GM12878 (cell line): ENCODE measurements at regions not wholly inside any gene's neighbourhood (a gene's known extent, or its start where the extent isn't known, plus 50 kb on each side); places are given as distances from the start of the nearest gene placed in this dataset.

ENCODE experiments used
- ATF2 ChIP-seq: IDR thresholded peaks from 2 replicates; pipeline ENCODE4 v1.6.1; 2012; ENCODE audit warnings: low read length, inconsistent platforms
- CEBPB ChIP-seq, 2 experiments: fragments of 150-350 bp in 1 of 2; IDR thresholded peaks; 2 replicates each; pipeline ENCODE4 v1.6.1; 2012 to 2014; ENCODE audit warnings: low read depth in 2 of 2, low read length in 2 of 2, borderline replicate concordance in 1 of 2, inconsistent platforms in 1 of 2
- CTCF ChIP-seq, 3 experiments: IDR thresholded peaks in 2 of 3; conservative IDR thresholded peaks in 1 of 3; 2 replicates each; pipeline ENCODE4 v1.5.1; 2011; ENCODE audit warnings: low read depth in 3 of 3, low read length in 3 of 3, mild to moderate bottlenecking in 3 of 3, control low read depth in 2 of 3, moderate library complexity in 2 of 3, inconsistent platforms in 1 of 3, mixed read lengths in 1 of 3; ENCODE audit not compliant: control insufficient read depth in 2 of 3, insufficient read depth in 1 of 3; ENCODE audit errors: extremely low read depth in 1 of 3
- EP300 ChIP-seq, 2 experiments: fragments of 150-350 bp in 1 of 2; IDR thresholded peaks; 2 replicates each; pipeline ENCODE4 v1.6.1; 2011 to 2012; ENCODE audit warnings: low read depth in 2 of 2, low read length in 2 of 2, borderline replicate concordance in 1 of 2, improper control_type of control experiment in 1 of 2, inconsistent platforms in 1 of 2; ENCODE audit not compliant: control insufficient read depth in 1 of 2
- KAT2A ChIP-seq: conservative IDR thresholded peaks from 2 replicates; pipeline ENCODE4 v1.6.1; 2011; ENCODE audit warnings: low read depth, low read length; ENCODE audit not compliant: control insufficient read depth
- POLR2A ChIP-seq: IDR thresholded peaks from 2 replicates; pipeline ENCODE4 v1.6.1; 2011; ENCODE audit warnings: low read depth, mild to moderate bottlenecking, low read length
- SMAD1 ChIP-seq: fragments of 450-650 bp; IDR thresholded peaks from 2 replicates; pipeline ENCODE4 v1.6.1; 2018; ENCODE audit warnings: mild to moderate bottlenecking, low read depth; ENCODE audit not compliant: partially characterized antibody

- TF ChIP-seq CEBPB (IDR thresholded peaks at IDR 0.05; ENCODE audit: borderline replicate concordance in 1 of 2, low read depth in 2 of 2, low read length in 2 of 2) (no peak), CTCF (IDR thresholded peaks at IDR 0.05 in 2 of 3, conservative IDR thresholded peaks at IDR 0.05 in 1 of 3; ENCODE audit: control insufficient read depth in 2 of 3, extremely low read depth in 1 of 3, insufficient read depth in 1 of 3, low read depth in 3 of 3, low read length in 3 of 3) (no peak), EP300 (IDR thresholded peaks at IDR 0.05; ENCODE audit: borderline replicate concordance in 1 of 2, control insufficient read depth in 1 of 2, low read depth in 2 of 2, low read length in 2 of 2) (no peak), ATF2 (no peak), POLR2A (no peak), KAT2A (no peak), SMAD1 (no peak)
Observed at GRCh38 chr2:139876964-139877363, 1096.8 kb upstream of the NXPH2 start.
